ENCODE measurements at regions not wholly inside any gene's neighbourhood (a gene's known extent, or its start where the extent isn't known, plus 50 kb on each side); places are given as distances from the start of the nearest gene placed in this dataset.
"Not testable (repeated sequence)": the region's sequence is repeated elsewhere in the genome, so short reads cannot be mapped to it uniquely, and the experiment has no call there.

- TF ChIP-seq CTCF (IDR thresholded peaks at IDR 0.05; ENCODE audit: low read length); EZH2 (IDR thresholded peaks at IDR 0.05; ENCODE audit: borderline replicate concordance, low read length): not testable (repeated sequence)
Measured at GRCh38 chr22:23454345-23454744, 125.7 kb downstream of the IGLL1 start.

Measured in OCI-LY1 (cell line).